GM18867 (cell line): ENCODE measurements at regions not wholly inside any gene's neighbourhood (a gene's known extent, or its start where the extent isn't known, plus 50 kb on each side); places are given as distances from the start of the nearest gene placed in this dataset.

Source experiments
- ATAC-seq: cut with Tn5 transposase; IDR thresholded peaks from one replicate; pipeline ENCODE4 v1.9.1; 2021; ENCODE audit warnings: mild to moderate bottlenecking, moderate library complexity; ENCODE audit not compliant: unreplicated experiment

DNA sequence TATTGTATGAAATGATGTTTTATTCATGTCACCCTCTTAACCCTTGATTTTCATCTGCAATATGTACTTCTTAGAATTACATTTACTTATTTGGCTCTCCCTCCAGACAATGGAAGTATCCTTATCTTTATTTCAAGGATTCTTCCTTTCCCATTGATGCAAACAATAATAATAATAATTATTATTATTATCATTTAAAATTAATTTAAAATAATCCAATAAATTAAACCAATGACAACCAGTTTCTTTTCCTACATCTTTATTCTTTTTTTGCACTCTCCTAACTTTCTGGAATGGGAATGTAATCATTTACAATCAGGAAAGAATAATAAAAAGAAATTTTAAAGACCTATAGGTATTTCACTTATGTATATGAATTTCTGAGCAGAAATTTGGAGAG, 504.4 kb downstream of the INHBA start:
- no peak for ATAC-seq

DNA sequence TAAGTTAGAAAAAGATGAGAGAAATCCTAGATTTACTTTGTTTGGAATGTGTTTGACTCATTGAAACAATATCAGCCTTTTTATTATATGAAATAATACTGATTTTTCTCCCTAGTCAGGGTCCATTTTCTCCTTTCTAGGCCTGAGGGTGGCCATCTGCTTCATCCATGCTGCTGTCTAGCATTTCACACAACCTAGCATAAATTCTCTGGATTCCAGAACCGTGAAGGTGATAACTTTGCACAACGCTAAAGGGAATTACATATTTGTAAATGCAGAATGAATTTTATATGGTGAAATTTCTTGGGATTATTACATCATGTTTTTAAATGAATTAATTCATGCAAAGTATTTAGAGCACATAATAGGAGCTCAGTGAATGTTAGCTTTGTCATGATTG, 505.1 kb downstream of the INHBA start:
- ATAC-seq = no peak

DNA sequence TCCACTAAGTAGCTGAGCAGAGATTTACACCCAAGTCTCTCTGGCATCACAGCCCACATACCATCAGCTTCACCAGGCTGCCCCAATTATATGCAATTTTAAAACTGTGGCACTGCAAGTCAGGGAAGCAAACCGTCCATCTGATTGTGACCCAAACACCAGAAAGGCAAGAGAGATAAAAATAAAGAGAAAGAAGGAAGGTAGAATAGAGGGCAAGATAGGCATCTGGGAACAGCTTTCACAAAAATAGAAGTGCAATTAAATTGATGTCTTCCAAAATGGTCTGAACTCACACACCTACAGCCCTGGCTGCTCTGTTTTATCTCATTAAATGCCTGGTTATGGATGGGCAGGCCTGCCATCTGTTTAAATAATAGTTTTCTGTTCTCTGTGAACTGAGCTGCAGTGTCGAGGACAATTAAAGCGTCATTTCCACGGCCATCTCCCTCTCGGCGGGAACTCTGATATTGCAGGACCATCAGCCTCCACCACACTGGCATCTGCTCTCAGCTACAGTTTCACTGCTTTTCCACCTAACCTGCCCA, 509.1 kb downstream of the INHBA start:
- ATAC-seq = no peak

DNA sequence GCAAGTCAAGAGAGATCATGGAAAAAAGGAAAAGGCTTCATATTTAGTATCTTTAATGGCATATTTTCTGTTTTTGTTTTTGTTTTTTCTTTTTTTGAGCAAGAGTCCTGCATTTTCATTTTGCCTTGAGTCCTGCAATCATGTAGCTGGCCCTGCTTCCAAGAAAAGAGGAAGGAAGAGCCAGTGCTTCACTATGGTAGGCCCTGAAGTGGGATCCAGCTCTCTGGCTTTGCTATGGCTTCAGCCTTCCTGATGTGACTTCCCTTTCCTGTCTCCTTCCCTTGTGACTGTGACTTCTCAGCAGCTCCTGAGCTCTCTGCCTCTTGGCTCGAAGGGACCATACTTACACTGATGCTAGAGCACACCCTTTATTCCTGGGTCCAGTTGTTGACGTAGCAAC, 512.3 kb downstream of the INHBA start:
- no peak for ATAC-seq

DNA sequence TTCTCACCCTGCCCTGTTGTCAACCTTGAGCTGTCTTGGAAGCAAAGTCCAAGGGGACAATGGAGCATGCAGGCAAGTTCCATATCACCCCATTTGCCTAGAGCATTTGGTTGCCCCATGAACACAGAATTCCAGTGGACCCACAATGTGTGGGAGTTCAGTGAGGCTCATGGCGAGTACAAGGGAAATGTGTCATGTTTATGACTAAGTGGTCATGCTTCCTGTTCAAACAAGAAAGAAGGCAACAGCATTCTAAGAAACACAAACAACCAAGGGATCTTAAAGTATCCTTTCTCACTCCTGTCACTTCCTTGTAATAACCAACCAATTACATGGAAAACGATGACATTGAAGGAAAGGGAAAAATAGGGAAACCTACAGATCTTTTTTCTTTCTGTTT, 513.0 kb downstream of the INHBA start:
- no peak for ATAC-seq

DNA sequence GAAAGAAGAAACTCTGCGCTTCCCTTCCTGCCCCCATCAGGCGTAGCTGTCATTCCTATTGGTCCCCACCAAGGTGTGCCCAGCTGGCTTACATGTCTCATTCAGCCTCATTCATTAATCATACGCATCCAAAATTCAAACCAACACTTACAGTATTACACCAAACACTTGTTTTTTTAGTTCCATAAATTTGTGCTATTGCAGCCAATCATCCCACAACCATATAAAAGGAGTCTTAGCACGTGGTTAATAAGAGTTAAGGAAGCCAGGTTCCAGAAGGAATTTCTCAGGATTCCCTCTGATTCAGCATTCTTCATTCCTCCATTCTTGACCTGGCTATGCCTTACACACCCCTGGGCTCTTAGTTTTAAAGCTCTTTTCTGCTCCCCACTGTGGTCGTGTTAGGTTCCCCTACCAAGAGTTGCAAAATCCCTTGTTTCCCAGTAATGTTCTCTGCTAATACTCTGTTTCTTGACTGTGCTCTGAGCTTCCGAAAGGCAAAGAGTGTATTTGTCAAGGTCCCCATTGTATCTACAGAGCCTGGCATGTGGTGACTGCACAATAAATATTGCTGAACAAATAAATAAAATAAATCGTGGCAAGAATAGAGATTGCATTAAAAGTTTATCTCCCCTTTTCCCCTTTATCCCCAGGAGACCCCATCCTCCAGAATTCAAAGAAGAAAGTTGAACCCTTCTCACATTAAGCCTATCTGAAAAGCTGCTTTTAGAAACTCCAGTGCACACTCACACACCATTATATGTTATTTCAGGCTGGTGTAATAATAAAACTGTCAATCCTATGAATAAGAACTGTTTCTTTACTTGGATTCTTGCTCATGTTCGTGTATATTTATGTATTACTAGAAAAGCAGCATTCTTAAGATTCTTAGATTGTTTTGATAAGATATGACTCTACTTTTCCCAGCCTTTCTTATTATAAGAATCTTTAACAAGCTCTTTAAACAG, 514.4 kb downstream of the INHBA start:
- no peak for ATAC-seq

DNA sequence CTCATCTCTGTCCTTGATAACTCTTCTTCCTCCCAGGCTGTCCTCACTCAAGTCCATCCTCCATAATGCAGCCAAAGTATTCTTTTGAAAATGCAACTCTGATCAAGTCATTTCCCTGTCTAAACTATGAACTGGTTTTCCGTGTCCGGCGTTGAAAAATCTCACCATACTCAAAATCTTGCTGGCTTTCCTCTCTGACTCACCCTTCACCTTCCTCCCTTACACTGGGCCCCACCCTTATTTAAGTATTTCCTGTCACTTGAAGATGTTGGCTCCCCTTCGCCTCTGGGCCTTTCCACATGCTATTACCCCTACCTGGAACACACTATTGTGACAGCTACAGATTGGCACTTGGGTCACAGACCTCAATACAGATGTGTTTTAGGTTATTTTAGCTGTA, 515.6 kb downstream of the INHBA start:
- no peak for ATAC-seq

DNA sequence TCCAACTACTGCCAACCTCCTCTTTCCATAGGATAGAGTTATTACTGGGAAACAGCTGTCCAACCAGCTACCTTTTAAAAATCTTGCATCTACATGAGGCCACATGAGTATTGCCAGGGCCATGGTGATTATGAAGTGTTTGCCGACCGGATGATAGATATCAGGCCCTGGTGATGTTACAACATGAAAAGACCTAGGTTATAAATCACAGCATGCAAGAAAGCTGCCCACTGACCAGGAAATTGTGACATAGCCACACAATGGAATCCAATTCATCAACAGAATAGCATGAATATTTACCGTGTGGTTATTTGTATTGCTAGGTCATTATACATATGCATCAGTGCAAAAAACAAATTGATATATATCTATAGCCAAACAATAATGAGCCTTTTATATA, 517.0 kb downstream of the INHBA start:
- no peak for ATAC-seq

DNA sequence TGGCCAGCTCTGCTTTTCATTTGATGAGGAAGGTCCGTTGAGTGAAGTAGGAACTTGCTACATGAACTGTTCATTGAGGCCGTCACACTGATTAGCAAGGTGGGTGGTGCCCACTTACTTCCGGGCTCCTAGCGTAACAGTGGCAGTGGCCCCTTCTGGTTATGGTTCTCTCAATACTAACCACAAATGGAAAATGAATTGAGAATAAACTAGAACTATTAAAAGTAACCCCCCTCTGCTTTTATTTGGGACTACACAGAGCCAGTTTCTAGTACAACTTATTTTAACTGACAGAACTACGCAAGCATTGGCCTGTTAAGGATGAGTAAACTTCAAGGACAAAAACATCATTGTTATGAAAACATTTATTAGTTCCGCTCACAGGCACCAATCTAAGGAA, 519.1 kb downstream of the INHBA start:
- ATAC-seq = no peak

DNA sequence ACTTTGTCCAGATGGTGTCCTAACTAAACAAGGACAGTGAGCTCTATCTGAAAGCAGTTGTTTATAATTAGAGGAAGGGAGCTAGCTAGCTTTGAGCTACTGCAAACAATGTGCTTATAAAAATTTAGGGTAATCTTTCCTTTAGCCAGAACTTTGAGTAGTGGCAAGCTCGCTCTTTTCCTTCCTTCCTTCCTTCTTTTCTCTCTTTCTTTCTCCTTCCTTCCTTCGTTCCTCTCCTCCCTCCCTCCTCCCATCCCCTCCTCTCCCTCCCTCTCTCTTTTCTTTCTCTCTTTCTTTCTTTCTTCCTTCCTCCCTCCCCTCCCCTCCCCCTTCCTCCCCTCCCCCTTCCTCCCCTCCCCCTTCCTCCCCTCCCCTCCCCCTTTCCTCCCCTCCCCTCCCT, 520.1 kb downstream of the INHBA start:
- ATAC-seq = no peak

DNA sequence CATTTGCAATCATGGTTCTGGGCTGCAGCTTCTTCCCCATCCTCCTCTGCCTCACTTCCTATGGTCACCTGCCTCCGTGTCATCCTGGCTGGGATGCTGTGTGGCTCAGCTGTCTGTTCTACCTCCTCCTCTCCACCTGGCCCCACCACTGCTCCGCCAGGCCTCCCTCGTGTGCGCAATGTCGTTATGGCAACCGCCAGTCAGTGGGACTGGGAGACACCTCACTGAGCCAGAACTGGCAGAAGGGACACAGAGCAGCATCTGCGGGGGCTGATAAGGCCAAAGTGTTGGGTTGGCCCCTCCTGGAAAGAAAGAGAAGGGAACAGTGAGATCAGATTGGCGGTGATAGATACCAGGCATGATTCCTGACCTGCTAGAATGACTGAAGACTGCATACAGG, 527.5 kb downstream of the INHBA start:
- ATAC-seq = no peak

DNA sequence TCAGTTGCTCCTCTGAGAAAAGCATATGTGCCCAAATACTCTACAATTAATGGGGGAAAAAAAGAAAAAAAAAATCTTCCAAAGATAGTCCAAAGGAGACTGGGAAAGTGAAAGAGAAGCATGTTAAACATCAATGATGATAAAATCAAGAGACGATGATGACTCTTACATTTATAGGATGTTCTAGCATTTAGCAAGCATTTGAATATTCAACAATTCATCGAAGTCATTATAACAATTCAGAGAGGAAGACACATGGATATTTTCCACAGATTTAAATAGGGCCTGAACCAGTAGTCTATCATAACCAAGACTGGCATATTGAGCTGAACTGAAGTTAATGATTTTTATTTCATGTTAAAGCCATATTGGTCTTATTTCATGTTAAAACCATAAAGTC, 528.4 kb downstream of the INHBA start:
- ATAC-seq = no peak

DNA sequence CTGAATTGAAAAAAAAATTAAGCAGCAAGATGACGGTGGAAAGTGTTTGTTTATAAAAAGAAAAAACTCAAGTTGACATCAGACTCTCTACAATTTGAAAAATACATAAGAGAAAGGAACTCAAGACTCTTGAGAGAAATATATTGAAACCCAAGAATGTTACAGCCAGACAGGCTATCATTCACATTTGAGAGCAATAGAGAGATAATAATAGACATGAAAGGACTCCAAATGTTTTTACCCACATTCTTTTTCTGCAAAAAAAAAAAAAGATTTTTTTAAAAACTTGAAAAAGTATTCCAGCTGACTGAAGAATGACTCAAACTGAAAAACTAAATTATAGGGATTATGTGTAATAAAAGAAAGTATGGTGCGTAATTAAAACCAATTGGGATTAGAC, 532.4 kb downstream of the INHBA start:
- no peak for ATAC-seq

DNA sequence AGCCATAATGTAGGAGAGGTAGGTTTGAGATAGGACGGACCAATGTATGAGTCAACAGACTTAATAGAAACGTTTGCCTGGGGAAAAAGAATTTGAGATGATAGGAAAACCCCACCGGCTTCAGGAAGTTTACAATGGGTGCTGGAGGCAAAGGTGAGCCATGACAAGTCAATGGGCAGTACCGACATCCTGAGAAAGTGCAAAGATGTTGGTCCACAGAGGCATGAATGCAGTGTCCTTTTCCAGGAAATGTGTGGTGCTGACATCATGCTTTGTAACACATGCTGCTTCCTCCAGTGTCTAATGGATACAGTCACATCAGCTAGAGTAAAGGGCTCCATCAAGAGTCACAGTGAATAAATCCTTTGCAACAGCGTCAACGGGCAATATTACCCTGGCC, 533.6 kb downstream of the INHBA start:
- ATAC-seq = no peak

DNA sequence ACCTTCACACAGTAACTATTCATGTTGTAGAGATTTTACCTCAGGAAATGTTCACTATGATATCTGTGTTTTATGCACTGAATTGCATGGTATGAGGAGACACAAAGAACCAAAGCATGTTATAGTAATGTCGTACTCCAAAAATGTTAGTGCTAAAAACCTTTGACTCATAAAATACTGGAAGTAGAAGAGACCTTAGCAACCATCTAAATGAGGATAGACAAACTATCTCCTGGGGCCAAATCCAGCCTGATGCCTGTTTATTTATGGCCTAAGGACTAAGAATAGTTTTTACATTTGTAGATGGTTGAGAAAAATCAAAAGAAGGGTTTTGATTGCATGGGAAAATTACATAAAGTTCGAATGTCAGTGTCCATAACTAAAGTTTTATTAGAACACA, 535.1 kb downstream of the INHBA start:
- no peak for ATAC-seq

DNA sequence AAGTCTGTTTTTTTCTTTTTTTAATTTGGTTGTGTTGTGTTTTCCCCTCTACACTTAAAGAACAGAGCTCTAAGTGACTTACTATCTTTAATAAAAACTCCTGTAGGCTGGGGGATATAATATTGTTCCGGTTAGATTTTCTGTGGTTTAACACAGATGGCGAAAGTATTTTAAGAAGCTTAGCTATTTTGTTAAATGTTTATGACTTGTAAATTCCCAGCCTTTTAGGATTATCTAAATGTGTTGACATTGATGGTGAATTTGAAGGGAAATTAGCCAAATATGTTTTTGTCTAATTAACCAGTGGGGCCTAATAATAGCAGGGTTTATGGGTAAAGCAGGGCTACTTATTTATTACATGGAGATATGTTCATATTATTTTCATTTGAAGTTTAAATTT, 538.5 kb downstream of the INHBA start:
- no peak for ATAC-seq

DNA sequence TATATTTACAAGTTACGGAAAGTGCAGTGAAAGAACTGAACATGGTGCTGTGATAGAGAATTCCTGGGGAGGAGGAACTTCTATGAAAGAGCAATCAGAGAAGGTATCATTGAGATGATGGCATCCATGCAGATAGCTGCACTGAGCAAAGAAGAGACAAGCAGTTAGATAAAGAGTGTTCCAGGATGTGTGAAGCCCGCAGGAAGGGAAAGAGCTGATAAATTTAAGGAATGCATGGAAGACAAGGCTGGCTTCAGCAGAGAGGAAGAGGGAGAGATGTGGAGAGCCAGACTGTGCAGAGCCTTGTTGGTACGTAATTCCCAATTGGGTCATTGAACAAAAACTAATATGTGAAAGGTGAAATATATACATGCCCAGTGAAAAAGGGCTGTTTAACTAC, 538.9 kb downstream of the INHBA start:
- no peak for ATAC-seq

DNA sequence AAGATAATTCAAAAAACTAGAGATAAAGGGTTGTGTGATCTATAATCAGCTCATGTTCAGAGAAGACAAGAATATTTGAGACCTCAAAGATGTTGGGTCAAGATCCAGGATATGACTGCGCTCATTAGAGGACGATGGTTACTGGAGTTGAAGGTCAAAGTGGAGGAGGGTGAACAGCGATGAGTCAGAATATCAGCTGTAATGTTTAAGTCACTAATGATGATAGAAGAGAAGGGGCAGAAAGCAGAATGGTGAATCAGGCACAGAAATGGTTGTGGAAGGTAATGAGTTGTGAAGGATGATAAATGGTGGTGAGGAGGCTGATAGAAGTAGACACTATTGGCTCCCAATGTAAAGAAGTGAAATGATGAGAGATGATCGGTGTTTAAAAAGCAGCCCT, 540.3 kb downstream of the INHBA start:
- no peak for ATAC-seq

DNA sequence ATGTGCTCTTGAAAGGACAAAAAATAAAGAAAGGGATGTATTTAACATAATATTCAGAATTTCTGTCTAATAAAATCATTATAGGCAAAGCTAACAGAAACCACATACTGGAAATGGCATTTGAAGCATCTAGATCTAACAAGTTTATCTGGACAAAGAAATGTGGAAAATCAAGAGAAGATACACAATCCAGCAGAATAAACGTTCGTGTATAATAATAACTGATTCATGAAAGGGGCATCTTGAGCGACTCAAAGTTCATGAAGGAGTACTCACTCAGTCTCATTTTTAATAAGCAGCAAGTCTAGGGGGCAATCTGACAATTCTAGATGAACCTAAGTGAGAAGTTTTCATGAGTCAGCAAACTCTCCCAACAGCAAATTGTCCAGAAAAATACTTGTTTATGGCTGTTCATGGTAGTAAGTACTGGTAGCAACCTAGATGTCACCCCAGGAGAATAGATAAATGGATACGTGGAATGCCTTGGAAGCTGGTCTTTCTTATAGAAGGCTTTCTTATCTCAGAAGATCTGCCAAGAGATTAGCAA, 541.8 kb downstream of the INHBA start:
- ATAC-seq = no peak

DNA sequence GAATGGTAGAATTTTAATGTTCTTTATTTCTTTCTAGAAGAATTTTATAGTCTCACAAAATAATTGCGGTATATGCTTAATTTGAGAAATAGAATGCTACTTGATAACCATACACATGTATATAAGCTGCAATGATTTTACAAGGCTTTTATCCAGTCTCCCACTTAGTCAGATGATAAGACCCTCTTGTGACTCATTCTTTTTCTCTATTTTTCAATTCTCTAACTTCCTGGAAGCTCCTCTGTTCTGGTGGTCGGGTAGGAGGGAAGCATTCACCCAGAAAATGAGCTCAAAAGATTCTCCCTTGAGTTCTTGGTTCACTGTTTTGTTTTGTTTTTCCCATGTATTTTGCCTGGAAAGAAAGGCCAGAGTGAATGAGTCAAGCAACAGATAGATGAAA, 546.6 kb downstream of the INHBA start:
- ATAC-seq = no peak

DNA sequence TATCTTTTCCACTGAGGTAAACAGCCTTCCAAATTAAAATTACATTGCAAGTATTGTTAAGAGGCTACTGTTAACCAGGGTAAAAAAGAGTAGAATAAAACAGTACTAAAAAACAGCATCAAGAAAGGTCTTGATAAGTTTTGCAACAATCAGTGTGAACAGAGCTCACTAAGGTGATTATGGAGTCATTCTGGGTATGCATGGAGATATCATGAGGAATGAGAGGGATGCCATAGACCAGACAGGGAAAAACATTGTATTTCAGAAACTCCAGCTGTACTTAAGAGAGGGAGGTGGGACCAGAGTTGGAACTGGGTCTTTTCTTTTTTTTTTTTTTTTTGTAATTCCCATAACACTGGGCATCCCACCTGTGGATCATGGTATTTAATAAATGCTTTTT, 549.6 kb downstream of the INHBA start:
- no peak for ATAC-seq

DNA sequence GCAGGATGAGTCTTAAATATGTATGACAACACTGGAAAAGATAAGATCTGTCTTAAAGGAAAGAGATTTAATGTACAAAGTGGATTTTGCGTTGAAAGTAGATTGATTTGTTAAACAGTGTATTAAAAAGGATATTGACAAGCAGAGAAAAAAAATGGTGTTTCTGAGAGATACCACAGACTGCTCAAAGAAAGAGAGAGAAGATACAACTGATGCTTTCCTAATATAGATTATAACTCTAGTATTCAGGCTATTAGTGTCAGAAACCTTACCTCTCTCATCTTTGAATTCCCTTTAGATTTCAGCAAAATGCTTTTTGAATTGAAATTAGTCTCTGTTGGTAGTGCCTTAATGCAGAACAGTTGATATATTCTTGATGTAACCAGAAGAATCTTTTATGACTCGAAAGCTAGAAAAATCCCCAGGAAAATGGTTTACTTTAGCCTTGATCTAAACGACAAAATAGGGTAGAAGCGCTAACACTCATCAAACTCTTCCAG, 550.7 kb downstream of the INHBA start:
- ATAC-seq = no peak
